Gastroesophageal sphincter (tissue), 4 donors: ENCODE measurements at regions not wholly inside any gene's neighbourhood (a gene's known extent, or its start where the extent isn't known, plus 50 kb on each side); places are given as distances from the start of the nearest gene placed in this dataset.

Experiments used
- ATAC-seq: fragments of 150-250 bp; one replicate; pipeline ENCODE4 v1.9.1; 2016; ENCODE audit warnings: mild to moderate bottlenecking, moderate library complexity
- H3K27ac ChIP-seq, 4 donors: fragments of 200-600 bp; sonication (generic) in 3 of 4; 1 replicate in 3 of 4; 2 replicates in 1 of 4; pipeline ENCODE4 v1.5.1; 2016 to 2019
- H3K27me3 ChIP-seq: fragments of 200-600 bp; sonication (generic); one replicate; pipeline ENCODE4 v1.5.1; 2019
- H3K36me3 ChIP-seq, 2 donors: fragments of 200-600 bp; sonication (generic); one replicate each; pipeline ENCODE4 v1.5.1; 2019; ENCODE audit warnings: control low read depth in 1 of 2
- H3K4me1 ChIP-seq, 3 donors: fragments of 200-600 bp; sonication (generic); 1 replicate in 2 of 3; 2 replicates in 1 of 3; pipeline ENCODE4 v1.5.1; 2016 to 2019; ENCODE audit warnings: control low read depth in 2 of 3
- H3K4me3 ChIP-seq, 2 donors: fragments of 200-600 bp; sonication (generic); one replicate each; pipeline ENCODE4 v1.5.1; 2019; ENCODE audit warnings: mild to moderate bottlenecking in 1 of 2, moderate library complexity in 1 of 2
- H3K9me3 ChIP-seq, 3 donors: fragments of 200-600 bp; sonication (generic); one replicate each; pipeline ENCODE4 v1.5.1; 2017 to 2019; ENCODE audit warnings: control low read depth in 2 of 3
- EP300 ChIP-seq: sonication (generic); formaldehyde crosslinking; IDR thresholded peaks from one replicate; pipeline ENCODE4 v1.6.1; 2017; ENCODE audit warnings: antibody characterized with exemption, mild to moderate bottlenecking
- POLR2A ChIP-seq, 2 donors: fragments of 450-650 bp; IDR thresholded peaks; one replicate each; pipeline ENCODE4 v1.6.1; 2017; ENCODE audit warnings: antibody characterized with exemption in 2 of 2, mild to moderate bottlenecking in 2 of 2, moderate library complexity in 1 of 2
- POLR2AphosphoS5 ChIP-seq: sonication (generic); formaldehyde crosslinking; IDR thresholded peaks from one replicate; pipeline ENCODE4 v1.6.1; 2017; ENCODE audit warnings: antibody characterized with exemption
- WGBS, 2 donors: methylation state at CpG; one replicate each; pipeline ENCODE4 v1.1.5; 2018; ENCODE audit warnings: low coverage in 1 of 2; 5-methylcytosine and 5-hydroxymethylcytosine counted together
- TF ChIP-seq, protein P1 (sequence below), 4 experiments: fragments of 200-600 bp in 2 of 4; fragments of 450-650 bp in 2 of 4; sonication (generic) in 1 of 4; IDR thresholded peaks; one replicate each; pipeline ENCODE4 v1.5.1; 2017 to 2019; ENCODE audit warnings: antibody characterized with exemption in 4 of 4, mild to moderate bottlenecking in 2 of 4, moderate library complexity in 2 of 4

DNA sequence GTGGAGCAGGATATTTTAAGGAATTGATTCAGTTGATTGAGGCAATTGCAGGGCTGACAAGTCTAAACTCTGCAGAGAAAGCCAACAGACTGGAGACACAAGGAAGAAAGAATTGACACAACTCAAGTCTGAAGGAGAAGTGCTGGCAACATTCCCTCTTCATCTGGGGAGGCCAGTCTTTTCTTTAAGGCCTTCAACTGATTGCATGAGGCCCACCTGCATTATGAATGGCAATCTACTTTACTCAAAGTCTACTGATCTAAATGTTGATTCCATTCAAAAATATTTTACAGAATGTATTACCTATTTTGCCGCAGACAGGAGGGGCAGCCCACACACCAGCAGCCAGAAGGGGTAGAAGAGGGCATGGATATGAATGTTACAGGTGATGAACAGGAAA, 425.2 kb downstream of the PCDH10 start:
- H3K4me1 ChIP-seq = no peaks in the 10 kb centered on the region
- ATAC-seq = no peak
- WGBS, 2 donors = no CpG with 5 or more reads among the region's 1 CpG

DNA sequence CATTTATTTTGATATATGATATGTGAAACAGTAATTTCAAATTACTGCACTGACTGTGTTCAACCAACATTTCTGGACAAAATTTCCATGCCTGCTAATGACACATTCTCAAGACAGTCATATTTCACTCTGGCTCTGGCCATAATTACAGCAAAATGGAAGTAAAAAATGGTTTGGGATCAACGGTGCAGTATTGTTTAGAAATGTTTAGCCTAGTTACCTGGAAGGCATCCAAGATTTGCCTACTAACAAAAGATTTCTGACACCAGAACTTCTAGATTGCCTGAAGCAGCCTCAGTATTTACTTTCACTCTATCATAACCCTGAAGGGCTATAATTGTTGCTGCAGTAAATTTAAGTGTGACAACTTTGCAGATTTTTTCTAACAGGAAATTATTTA, 416.3 kb downstream of the PCDH10 start:
- TF ChIP-seq POLR2AphosphoS5 (no peak), EP300 (no peak), POLR2A (IDR thresholded peaks at IDR 0.05) (no peak)
- TF ChIP-seq, protein P1, sequence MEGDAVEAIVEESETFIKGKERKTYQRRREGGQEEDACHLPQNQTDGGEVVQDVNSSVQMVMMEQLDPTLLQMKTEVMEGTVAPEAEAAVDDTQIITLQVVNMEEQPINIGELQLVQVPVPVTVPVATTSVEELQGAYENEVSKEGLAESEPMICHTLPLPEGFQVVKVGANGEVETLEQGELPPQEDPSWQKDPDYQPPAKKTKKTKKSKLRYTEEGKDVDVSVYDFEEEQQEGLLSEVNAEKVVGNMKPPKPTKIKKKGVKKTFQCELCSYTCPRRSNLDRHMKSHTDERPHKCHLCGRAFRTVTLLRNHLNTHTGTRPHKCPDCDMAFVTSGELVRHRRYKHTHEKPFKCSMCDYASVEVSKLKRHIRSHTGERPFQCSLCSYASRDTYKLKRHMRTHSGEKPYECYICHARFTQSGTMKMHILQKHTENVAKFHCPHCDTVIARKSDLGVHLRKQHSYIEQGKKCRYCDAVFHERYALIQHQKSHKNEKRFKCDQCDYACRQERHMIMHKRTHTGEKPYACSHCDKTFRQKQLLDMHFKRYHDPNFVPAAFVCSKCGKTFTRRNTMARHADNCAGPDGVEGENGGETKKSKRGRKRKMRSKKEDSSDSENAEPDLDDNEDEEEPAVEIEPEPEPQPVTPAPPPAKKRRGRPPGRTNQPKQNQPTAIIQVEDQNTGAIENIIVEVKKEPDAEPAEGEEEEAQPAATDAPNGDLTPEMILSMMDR (IDR thresholded peaks at IDR 0.05) = no peak
- Histone ChIP-seq H3K36me3 (no peaks in the 10 kb centered on the region), H3K4me1 (peaks cover 0 to 6% (median 0%) of the 10 kb centered on the region in 3 donors), H3K4me3 (no peak overlapping the region), H3K27ac (no peak overlapping the region), H3K9me3 (peaks cover 0 to 5% (median 0%) of the 10 kb centered on the region in 3 donors), H3K27me3 (no peaks in the 10 kb centered on the region)
- 0% methylated on average over 1 of the region's 1 CpG for whole genome bisulfite sequencing, 2 donors
- ATAC-seq = no peak

More for the DNA sequence above, 425.2 kb downstream of the PCDH10 start:
- Histone ChIP-seq H3K9me3 (peaks cover 0 to 5% (median 0%) of the 10 kb centered on the region in 3 donors), H3K27me3 (no peaks in the 10 kb centered on the region), H3K36me3 (no peaks in the 10 kb centered on the region), H3K4me3 (no peak overlapping the region), H3K27ac (no peak overlapping the region)
- TF ChIP-seq POLR2A (IDR thresholded peaks at IDR 0.05) (no peak), EP300 (no peak), POLR2AphosphoS5 (no peak)
- TF ChIP-seq, protein P1 (IDR thresholded peaks at IDR 0.05) = no peak

DNA sequence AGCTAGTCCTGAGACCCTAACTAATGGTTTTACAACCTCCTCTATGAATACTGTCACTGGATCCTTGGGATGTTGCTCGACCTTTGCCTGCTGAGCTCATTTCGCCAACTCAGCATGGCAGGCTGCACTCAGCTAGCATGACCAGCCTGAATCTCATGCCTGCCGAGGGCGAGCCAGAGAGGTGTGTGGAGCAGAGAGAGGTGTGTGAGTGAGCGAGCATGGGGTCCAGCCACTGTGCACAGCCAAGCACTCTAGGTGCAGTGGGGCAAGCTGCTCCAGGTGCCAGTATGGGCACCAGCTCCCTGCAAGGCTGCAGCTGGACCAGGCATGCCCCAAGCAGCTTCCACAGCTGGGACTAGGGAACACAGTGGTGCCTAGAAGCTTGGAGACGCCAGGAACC, 410.9 kb downstream of the PCDH10 start:
- TF ChIP-seq EP300 (no peak), POLR2AphosphoS5 (no peak), POLR2A (IDR thresholded peaks at IDR 0.05) (no peak)
- TF ChIP-seq, protein P1 (IDR thresholded peaks at IDR 0.05) = no peak
- ATAC-seq = no peak
- H3K9me3 ChIP-seq = no peaks in the 10 kb centered on the region
- 83 to 100% methylated on average over 1 to 2 of the region's 6 CpGs for WGBS, 2 donors
- H3K36me3 ChIP-seq = no peaks in the 10 kb centered on the region
- H3K4me3 ChIP-seq = no peak overlapping the region
- no peak overlapping the region for H3K27ac ChIP-seq
- no peaks in the 10 kb centered on the region for H3K4me1 ChIP-seq
- H3K27me3 ChIP-seq = no peaks in the 10 kb centered on the region

DNA sequence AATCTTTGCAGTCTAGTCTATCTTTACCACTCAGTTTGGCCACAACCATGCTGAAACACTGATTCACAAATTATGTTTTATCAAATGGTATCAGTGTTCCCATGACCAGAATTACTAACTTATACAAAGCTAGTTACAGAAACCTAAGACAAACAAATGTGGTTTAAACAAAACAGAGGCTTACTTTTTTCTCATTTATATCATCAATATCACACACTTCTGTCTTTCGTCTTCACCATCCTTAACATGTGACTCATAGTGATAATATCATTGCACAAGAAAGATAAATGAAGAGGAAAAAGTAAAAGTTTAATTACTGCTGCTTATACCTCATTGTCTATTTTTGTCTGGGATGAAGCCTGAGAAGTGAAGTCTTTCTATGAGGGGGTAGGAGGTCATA, 406.6 kb downstream of the PCDH10 start:
- H3K27me3 ChIP-seq = no peaks in the 10 kb centered on the region
- no peaks in the 10 kb centered on the region for H3K36me3 ChIP-seq
- 29 to 70% methylated on average over 1 of the region's 1 CpG for WGBS, 2 donors
- no peak overlapping the region for H3K4me3 ChIP-seq
- TF ChIP-seq, protein P1 (IDR thresholded peaks at IDR 0.05) = no peak
- TF ChIP-seq EP300 (no peak), POLR2AphosphoS5 (no peak)
- no peak for ATAC-seq
- no peak overlapping the region for H3K27ac ChIP-seq
- no peaks in the 10 kb centered on the region for H3K4me1 ChIP-seq
- no peaks in the 10 kb centered on the region for H3K9me3 ChIP-seq

DNA sequence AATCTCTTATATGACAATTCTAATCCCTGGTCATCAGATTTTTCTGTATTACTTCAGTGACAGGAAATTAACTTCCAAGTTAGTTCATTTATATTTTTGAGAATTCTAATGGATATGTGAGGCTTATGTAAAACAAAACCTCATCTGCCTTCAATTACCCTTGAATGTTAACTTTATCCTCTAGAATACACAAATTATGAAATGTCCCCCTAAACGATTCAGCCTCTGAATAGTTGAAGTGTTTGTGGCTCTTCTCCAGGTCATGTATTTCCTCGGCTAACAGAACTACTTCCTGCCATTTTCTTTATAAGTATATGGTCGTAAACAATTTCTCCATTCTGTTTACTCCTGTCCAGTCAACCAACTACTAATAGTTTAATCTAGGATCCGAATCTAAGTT, 401.3 kb downstream of the PCDH10 start:
- ATAC-seq = no peak
- H3K9me3 ChIP-seq = no peaks in the 10 kb centered on the region
- H3K4me1 ChIP-seq = no peaks in the 10 kb centered on the region
- 47 to 73% methylated on average over 4 of the region's 4 CpGs for WGBS, 2 donors
- TF ChIP-seq POLR2AphosphoS5 = no peak
- no peak for TF ChIP-seq POLR2A (IDR thresholded peaks at IDR 0.05)
- TF ChIP-seq, protein P1 (IDR thresholded peaks at IDR 0.05) = no peak
- no peak for TF ChIP-seq EP300
- H3K36me3 ChIP-seq = no peaks in the 10 kb centered on the region
- H3K27ac ChIP-seq = no peak overlapping the region
- no peak overlapping the region for H3K4me3 ChIP-seq
- no peaks in the 10 kb centered on the region for H3K27me3 ChIP-seq
